ENCODE measurements at regions not wholly inside any gene's neighbourhood (a gene's known extent, or its start where the extent isn't known, plus 50 kb on each side); places are given as distances from the start of the nearest gene placed in this dataset.

- no TSS peak for BruUV-seq (replicated peaks)
- Histone ChIP-seq H3K4me3 (no peak overlapping the region), H3K27me3 (replicated peaks in 1 of 2; ENCODE audit: control insufficient read depth in 2 of 2, insufficient read depth in 2 of 2, low read length in 1 of 2) (no peaks in the 10 kb centered on the region), H3K79me2 (ENCODE audit: control insufficient read depth, insufficient read depth, low read length) (no peaks in the 10 kb centered on the region), H3K4me2 (ENCODE audit: control insufficient read depth, insufficient read depth) (no peak overlapping the region), H3K36me3 (ENCODE audit: control insufficient read depth in 2 of 2, insufficient read depth in 2 of 2, low read length in 1 of 2) (no peaks in the 10 kb centered on the region), H2AFZ (ENCODE audit: control insufficient read depth, low read depth, low read length) (no peak overlapping the region), H3K27ac (ENCODE audit: control insufficient read depth, insufficient read depth) (no peak overlapping the region), H3K9ac (ENCODE audit: control insufficient read depth, insufficient read depth, low read length) (no peak overlapping the region), H3K4me1 (ENCODE audit: control insufficient read depth, insufficient read depth, low read length) (no peaks in the 10 kb centered on the region), H3K9me3 (replicated peaks; ENCODE audit: control insufficient read depth, insufficient read depth, low read length) (no peaks in the 10 kb centered on the region), H4K20me1 (ENCODE audit: control insufficient read depth, insufficient read depth) (no peaks in the 10 kb centered on the region)
- ChIA-PET SMC1A (ENCODE audit: uncharacterized antibody, unreplicated experiment) (interaction anchor here (0.6 to 2.9 kb wide), 10 partner anchors 8 to 587 kb away, joined by 3 to 14 read pairs (median 3); no protein-coding TSS in a partner anchor), POLR2A (no interaction called here), RAD21 (ENCODE audit: unreplicated experiment) (no interaction called here), CTCF (interaction anchor here (2.0 kb wide), 1 partner anchor 297 kb away, joined by 8 read pairs; no protein-coding TSS in a partner anchor)
- 29% methylated on average over 2 of the region's 2 CpGs for WGBS (ENCODE audit: insufficient coverage, insufficient replicate concordance, low lambda C conversion rate, missing lambda C conversion rate)
- TF ChIP-seq MAX (IDR thresholded peaks at IDR 0.05; ENCODE audit: low read depth, low read length) (no peak), NFYB (IDR thresholded peaks at IDR 0.05; ENCODE audit: insufficient read depth, low read depth, low read length) (no peak), ZZZ3 (IDR thresholded peaks at IDR 0.05; ENCODE audit: control insufficient read depth, insufficient read length, low read depth) (no peak)
- DNase-seq (ENCODE audit: low read depth, low spot score) (no peak), FAIRE-seq (no peak), ATAC-seq (no peak)
- in situ Hi-C loops (cut with MboI) (no loop called here), intact Hi-C loops (cut with micrococcal nuclease; ENCODE audit: unreplicated experiment) (no loop called here)
Observed at GRCh38 chr5:164206196-164206595, 700.8 kb downstream of the MAT2B start.

GRCh38 chr5:164207646-164208045 is 702.2 kb downstream of the MAT2B start:
- H3K4me3 ChIP-seq = no peak overlapping the region
- FAIRE-seq (no peak), ATAC-seq (no peak), DNase-seq (ENCODE audit: low read depth, low spot score) (no peak)
- WGBS (ENCODE audit: insufficient coverage, insufficient replicate concordance, low lambda C conversion rate, missing lambda C conversion rate) = 46% methylated on average over 3 of the region's 3 CpGs
- no peak overlapping the region for H3K27ac ChIP-seq (ENCODE audit: control insufficient read depth, insufficient read depth)
- no peak overlapping the region for H3K4me2 ChIP-seq (ENCODE audit: control insufficient read depth, insufficient read depth)
- in situ Hi-C loops (cut with MboI) (no loop called here), intact Hi-C loops (cut with micrococcal nuclease; ENCODE audit: unreplicated experiment) (no loop called here)
- no peaks in the 10 kb centered on the region for H3K4me1 ChIP-seq (ENCODE audit: control insufficient read depth, insufficient read depth, low read length)
- H3K27me3 ChIP-seq (replicated peaks in 1 of 2; ENCODE audit: control insufficient read depth in 2 of 2, insufficient read depth in 2 of 2, low read length in 1 of 2) = no peaks in the 10 kb centered on the region
- H3K9me3 ChIP-seq (replicated peaks; ENCODE audit: control insufficient read depth, insufficient read depth, low read length) = no peaks in the 10 kb centered on the region
- no peaks in the 10 kb centered on the region for H4K20me1 ChIP-seq (ENCODE audit: control insufficient read depth, insufficient read depth)
- no peak overlapping the region for H2AFZ ChIP-seq (ENCODE audit: control insufficient read depth, low read depth, low read length)
- H3K36me3 ChIP-seq (ENCODE audit: control insufficient read depth in 2 of 2, insufficient read depth in 2 of 2, low read length in 1 of 2) = no peaks in the 10 kb centered on the region
- POLR2A ChIA-PET = interaction anchor here (0.8 to 1.1 kb wide), 2 partner anchors 18 to 192 kb away, joined by 3 to 4 read pairs; no protein-coding TSS in a partner anchor
- no peak overlapping the region for H3K9ac ChIP-seq (ENCODE audit: control insufficient read depth, insufficient read depth, low read length)
- RAD21 ChIA-PET (ENCODE audit: unreplicated experiment) = interaction anchor here (0.7 to 1.2 kb wide), 4 partner anchors 20 to 267 kb away, joined by 3 to 4 read pairs (median 3); no protein-coding TSS in a partner anchor
- BruUV-seq (replicated peaks) = no TSS peak
- CTCF ChIA-PET = interaction anchor here (0.5 to 2.0 kb wide), 5 partner anchors 88 to 1080 kb away, joined by 3 to 8 read pairs (median 3); no protein-coding TSS in a partner anchor
- SMC1A ChIA-PET (ENCODE audit: uncharacterized antibody, unreplicated experiment) = interaction anchor here (0.7 to 2.9 kb wide), 9 partner anchors 10 to 300 kb away, joined by 3 to 14 read pairs (median 3); no protein-coding TSS in a partner anchor
- no peaks in the 10 kb centered on the region for H3K79me2 ChIP-seq (ENCODE audit: control insufficient read depth, insufficient read depth, low read length)
- TF ChIP-seq HDAC2 (IDR thresholded peaks at IDR 0.05) = no peak
- TF ChIP-seq ZNF687 (IDR thresholded peaks at IDR 0.05) = no peak
- TF ChIP-seq IRF5 (IDR thresholded peaks at IDR 0.05; ENCODE audit: borderline replicate concordance) = no peak
- no peak for TF ChIP-seq SMAD1 (IDR thresholded peaks at IDR 0.05; ENCODE audit: low read depth, partially characterized antibody)
- TF ChIP-seq NKRF (conservative IDR thresholded peaks at IDR 0.05) = no peak
- TF ChIP-seq ETV6 (conservative IDR thresholded peaks at IDR 0.05 in 1 of 2, IDR thresholded peaks at IDR 0.05 in 1 of 2; ENCODE audit: borderline replicate concordance in 1 of 2, low read depth in 1 of 2) = no peak

All from GM12878 (cell line).